ENCODE measurements at regions not wholly inside any gene's neighbourhood (a gene's known extent, or its start where the extent isn't known, plus 50 kb on each side); places are given as distances from the start of the nearest gene placed in this dataset.

- no peak for TF ChIP-seq CTCF (IDR thresholded peaks at IDR 0.05)
- no peak for TF ChIP-seq POLR2A (IDR thresholded peaks at IDR 0.05)
- TF ChIP-seq POLR2AphosphoS5 (IDR thresholded peaks at IDR 0.05): no peak
Measured at GRCh38 chr15:98071786-98072185, 111.3 kb downstream of the ARRDC4 start.
